ENCODE measurements at regions not wholly inside any gene's neighbourhood (a gene's known extent, or its start where the extent isn't known, plus 50 kb on each side); places are given as distances from the start of the nearest gene placed in this dataset.

GRCh38 chr2:144595686-144596072 lies 75.8 kb upstream of the ZEB2 start:
- Histone ChIP-seq H3K27me3 (ENCODE audit: control insufficient read depth, insufficient read depth, low read length) (no peaks in the 10 kb centered on the region), H3K79me2 (ENCODE audit: control insufficient read depth, insufficient read depth, low read length) (no peaks in the 10 kb centered on the region), H3K4me2 (ENCODE audit: extremely low read depth, insufficient read depth, low read length) (no peak overlapping the region), H3K4me3 (replicated peaks in 1 of 4; ENCODE audit: control extremely low read depth in 1 of 4, insufficient read depth in 1 of 4, low read depth in 3 of 4, low read length in 4 of 4) (no peak overlapping the region), H4K20me1 (ENCODE audit: control insufficient read depth, extremely low read depth, insufficient read depth, low read length) (no peaks in the 10 kb centered on the region), H3K27ac (ENCODE audit: insufficient read depth, low read length) (no peak overlapping the region), H3K9me3 (ENCODE audit: control insufficient read depth, insufficient read depth, low read depth, low read length) (no peaks in the 10 kb centered on the region), H3K9ac (ENCODE audit: insufficient read depth, low read length) (no peak overlapping the region), H2AFZ (ENCODE audit: low read length) (no peak overlapping the region), H3K4me1 (ENCODE audit: control insufficient read depth, extremely low read depth, insufficient read depth, low read length) (peaks cover 3% of the 10 kb centered on the region), H3K36me3 (ENCODE audit: control insufficient read depth, insufficient read depth, low read length) (no peaks in the 10 kb centered on the region)
- no peak for TF ChIP-seq CTCF (conservative IDR thresholded peaks at IDR 0.05 in 1 of 2, IDR thresholded peaks at IDR 0.05 in 1 of 2; ENCODE audit: low read depth in 1 of 2, low read length in 2 of 2)
- TF ChIP-seq EZH2 (IDR thresholded peaks at IDR 0.05; ENCODE audit: low read length, missing control alignments), result no peak
- DNase-seq (ENCODE audit: low read depth in 2 of 2), result no peak

- H3K9ac ChIP-seq (ENCODE audit: insufficient read depth, low read length), result no peak overlapping the region
- peaks cover 3% of the 10 kb centered on the region for H3K4me1 ChIP-seq (ENCODE audit: control insufficient read depth, extremely low read depth, insufficient read depth, low read length)
- no peaks in the 10 kb centered on the region for H3K36me3 ChIP-seq (ENCODE audit: control insufficient read depth, insufficient read depth, low read length)
- no peak overlapping the region for H3K4me3 ChIP-seq (replicated peaks in 1 of 4; ENCODE audit: control extremely low read depth in 1 of 4, insufficient read depth in 1 of 4, low read depth in 3 of 4, low read length in 4 of 4)
- no peaks in the 10 kb centered on the region for H3K9me3 ChIP-seq (ENCODE audit: control insufficient read depth, insufficient read depth, low read depth, low read length)
- no peaks in the 10 kb centered on the region for H4K20me1 ChIP-seq (ENCODE audit: control insufficient read depth, extremely low read depth, insufficient read depth, low read length)
- DNase-seq (ENCODE audit: low read depth in 2 of 2), result no peak
- H2AFZ ChIP-seq (ENCODE audit: low read length), result no peak overlapping the region
- H3K27me3 ChIP-seq (ENCODE audit: control insufficient read depth, insufficient read depth, low read length), result no peaks in the 10 kb centered on the region
- TF ChIP-seq CTCF (conservative IDR thresholded peaks at IDR 0.05 in 1 of 2, IDR thresholded peaks at IDR 0.05 in 1 of 2; ENCODE audit: low read depth in 1 of 2, low read length in 2 of 2), result no peak
- TF ChIP-seq EZH2 (IDR thresholded peaks at IDR 0.05; ENCODE audit: low read length, missing control alignments), result no peak
- no peak overlapping the region for H3K4me2 ChIP-seq (ENCODE audit: extremely low read depth, insufficient read depth, low read length)
- no peak overlapping the region for H3K27ac ChIP-seq (ENCODE audit: insufficient read depth, low read length)
- H3K79me2 ChIP-seq (ENCODE audit: control insufficient read depth, insufficient read depth, low read length), result no peaks in the 10 kb centered on the region
These were observed 75.4 kb upstream of the ZEB2 start for GRCh38 chr2:144595279-144595678.

GRCh38 chr2:144593803-144594202 lies 73.9 kb upstream of the ZEB2 start:
- H3K4me2 ChIP-seq (ENCODE audit: extremely low read depth, insufficient read depth, low read length), result no peak overlapping the region
- no peak overlapping the region for H3K4me3 ChIP-seq (replicated peaks in 1 of 4; ENCODE audit: control extremely low read depth in 1 of 4, insufficient read depth in 1 of 4, low read depth in 3 of 4, low read length in 4 of 4)
- no peaks in the 10 kb centered on the region for H3K27me3 ChIP-seq (ENCODE audit: control insufficient read depth, insufficient read depth, low read length)
- TF ChIP-seq CTCF (conservative IDR thresholded peaks at IDR 0.05 in 1 of 2, IDR thresholded peaks at IDR 0.05 in 1 of 2; ENCODE audit: low read depth in 1 of 2, low read length in 2 of 2) (no peak), EZH2 (IDR thresholded peaks at IDR 0.05; ENCODE audit: low read length, missing control alignments) (no peak)
- no peaks in the 10 kb centered on the region for H4K20me1 ChIP-seq (ENCODE audit: control insufficient read depth, extremely low read depth, insufficient read depth, low read length)
- no peak overlapping the region for H3K9ac ChIP-seq (ENCODE audit: insufficient read depth, low read length)
- no peaks in the 10 kb centered on the region for H3K36me3 ChIP-seq (ENCODE audit: control insufficient read depth, insufficient read depth, low read length)
- no peak for DNase-seq (ENCODE audit: low read depth in 2 of 2)
- no peak overlapping the region for H2AFZ ChIP-seq (ENCODE audit: low read length)
- no peak overlapping the region for H3K27ac ChIP-seq (ENCODE audit: insufficient read depth, low read length)
- H3K9me3 ChIP-seq (ENCODE audit: control insufficient read depth, insufficient read depth, low read depth, low read length), result no peaks in the 10 kb centered on the region
- H3K79me2 ChIP-seq (ENCODE audit: control insufficient read depth, insufficient read depth, low read length), result no peaks in the 10 kb centered on the region
- H3K4me1 ChIP-seq (ENCODE audit: control insufficient read depth, extremely low read depth, insufficient read depth, low read length), result peaks cover 3% of the 10 kb centered on the region

All from fibroblast of lung (primary cell).